ENCODE measurements at regions not wholly inside any gene's neighbourhood (a gene's known extent, or its start where the extent isn't known, plus 50 kb on each side); places are given as distances from the start of the nearest gene placed in this dataset.

DNA sequence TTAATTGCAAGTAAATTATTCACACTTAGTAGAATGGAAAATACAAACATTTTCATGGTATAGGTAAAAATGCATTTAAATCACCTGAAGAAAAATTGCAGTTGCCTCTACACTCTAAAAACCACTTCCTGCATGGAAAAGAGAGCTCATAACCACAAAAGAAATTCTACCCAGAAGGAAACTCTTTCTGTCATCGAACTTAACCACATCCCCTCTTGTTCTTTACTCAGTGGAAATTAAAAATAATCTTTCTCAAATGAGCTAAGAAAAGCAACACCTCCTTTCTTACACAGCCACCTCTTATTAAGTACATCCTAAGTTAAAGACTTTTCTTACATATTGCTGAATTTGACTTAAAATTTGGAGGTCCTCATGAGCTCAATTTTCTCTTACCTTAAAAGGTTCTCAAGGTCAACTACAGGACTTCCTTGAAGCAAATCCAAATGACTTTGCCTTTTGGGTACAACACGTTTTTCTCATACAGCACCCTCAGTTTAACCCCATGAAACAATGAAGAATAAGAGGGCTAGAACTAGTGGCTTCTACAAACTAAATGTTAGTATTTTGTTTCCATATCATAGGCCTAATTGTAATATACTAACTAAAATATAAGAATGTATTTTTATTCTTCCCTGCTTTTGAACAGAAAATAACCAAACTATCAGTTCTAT, 109.1 kb upstream of the CRIM1 start:
- Mint-ChIP-seq H3K9me3 (no peaks in the 10 kb centered on the region), H3K27me3 (ENCODE audit: low read depth, poor library complexity) (no peaks in the 10 kb centered on the region), H3K27ac (no peak overlapping the region), H3K4me3 (no peak overlapping the region), H3K4me1 (no peaks in the 10 kb centered on the region), H3K36me3 (ENCODE audit: low read depth) (no peaks in the 10 kb centered on the region)
- DNase-seq: no peak
- TF ChIP-seq, protein P1, sequence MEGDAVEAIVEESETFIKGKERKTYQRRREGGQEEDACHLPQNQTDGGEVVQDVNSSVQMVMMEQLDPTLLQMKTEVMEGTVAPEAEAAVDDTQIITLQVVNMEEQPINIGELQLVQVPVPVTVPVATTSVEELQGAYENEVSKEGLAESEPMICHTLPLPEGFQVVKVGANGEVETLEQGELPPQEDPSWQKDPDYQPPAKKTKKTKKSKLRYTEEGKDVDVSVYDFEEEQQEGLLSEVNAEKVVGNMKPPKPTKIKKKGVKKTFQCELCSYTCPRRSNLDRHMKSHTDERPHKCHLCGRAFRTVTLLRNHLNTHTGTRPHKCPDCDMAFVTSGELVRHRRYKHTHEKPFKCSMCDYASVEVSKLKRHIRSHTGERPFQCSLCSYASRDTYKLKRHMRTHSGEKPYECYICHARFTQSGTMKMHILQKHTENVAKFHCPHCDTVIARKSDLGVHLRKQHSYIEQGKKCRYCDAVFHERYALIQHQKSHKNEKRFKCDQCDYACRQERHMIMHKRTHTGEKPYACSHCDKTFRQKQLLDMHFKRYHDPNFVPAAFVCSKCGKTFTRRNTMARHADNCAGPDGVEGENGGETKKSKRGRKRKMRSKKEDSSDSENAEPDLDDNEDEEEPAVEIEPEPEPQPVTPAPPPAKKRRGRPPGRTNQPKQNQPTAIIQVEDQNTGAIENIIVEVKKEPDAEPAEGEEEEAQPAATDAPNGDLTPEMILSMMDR (IDR thresholded peaks at IDR 0.05): no peak

DNA sequence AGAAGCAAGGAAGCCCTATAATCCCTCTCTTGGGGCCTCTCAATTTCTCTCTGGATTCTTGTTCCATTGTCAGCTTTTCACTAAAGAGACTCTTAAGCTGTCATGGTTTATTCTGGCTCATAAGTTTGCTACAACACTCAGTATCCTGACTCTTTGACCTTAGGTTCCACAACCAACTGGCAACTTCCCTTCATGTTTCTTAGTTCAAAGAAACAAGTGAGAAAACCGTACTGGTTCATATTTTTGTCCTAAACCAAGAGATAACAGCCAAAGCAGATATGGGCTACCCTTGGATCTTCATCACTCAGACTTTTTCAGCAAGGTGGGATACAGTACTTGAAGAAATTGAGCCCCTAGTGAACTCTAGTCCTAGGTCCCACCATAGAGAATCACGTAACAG, 109.9 kb upstream of the CRIM1 start:
- TF ChIP-seq, protein P1 (IDR thresholded peaks at IDR 0.05): no peak

DNA sequence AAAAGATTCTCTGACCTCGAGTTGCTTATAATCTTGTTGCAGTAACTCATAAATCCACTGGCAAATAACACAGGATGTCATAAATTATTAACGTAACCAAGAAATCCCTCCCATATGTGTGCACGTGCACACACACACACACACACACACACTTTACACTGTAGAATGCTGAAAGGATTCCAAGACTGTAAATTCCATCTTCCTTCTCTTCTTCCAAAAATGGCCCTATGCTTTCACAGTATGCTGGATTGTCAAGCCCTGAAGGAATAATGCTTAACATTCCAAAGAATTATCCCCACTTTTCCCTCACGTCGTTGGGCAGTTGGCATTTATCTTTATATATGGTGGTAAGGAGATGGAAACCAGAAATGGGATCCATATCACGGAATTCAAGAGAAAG, 117.5 kb upstream of the CRIM1 start:
- no peaks in the 10 kb centered on the region for H3K27me3 Mint-ChIP-seq (ENCODE audit: low read depth, poor library complexity)
- peaks cover 12% of the 10 kb centered on the region for H3K4me1 Mint-ChIP-seq
- DNase-seq: no peak
- H3K27ac Mint-ChIP-seq: no peak overlapping the region
- H3K36me3 Mint-ChIP-seq (ENCODE audit: low read depth): no peaks in the 10 kb centered on the region
- no peak overlapping the region for H3K4me3 Mint-ChIP-seq
- no peaks in the 10 kb centered on the region for H3K9me3 Mint-ChIP-seq
- TF ChIP-seq, protein P1 (IDR thresholded peaks at IDR 0.05): no peak

More for the DNA sequence above, 109.9 kb upstream of the CRIM1 start:
- DNase-seq: no peak
- Mint-ChIP-seq H3K9me3 (no peaks in the 10 kb centered on the region), H3K27ac (no peak overlapping the region), H3K4me3 (no peak overlapping the region), H3K27me3 (ENCODE audit: low read depth, poor library complexity) (no peaks in the 10 kb centered on the region), H3K36me3 (ENCODE audit: low read depth) (no peaks in the 10 kb centered on the region), H3K4me1 (no peaks in the 10 kb centered on the region)

DNA sequence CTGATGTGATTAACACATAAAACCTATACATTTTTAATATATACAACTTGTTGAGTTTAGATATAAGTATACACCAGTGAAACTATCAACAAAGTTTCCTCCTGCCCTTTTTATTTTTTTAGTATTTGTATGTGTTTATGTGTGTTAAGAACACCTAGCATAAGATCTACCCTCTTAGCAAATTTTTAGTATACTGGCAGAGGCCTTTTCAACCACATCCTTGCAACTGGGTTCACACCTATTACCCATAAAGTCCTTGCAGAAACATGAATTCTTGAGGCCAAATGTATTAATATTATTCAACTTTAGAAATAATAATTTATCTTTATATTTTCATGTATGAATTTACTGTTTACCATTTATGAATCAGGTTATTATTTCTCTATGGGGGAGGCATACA, 119.7 kb upstream of the CRIM1 start:
- peaks cover 12% of the 10 kb centered on the region for H3K4me1 Mint-ChIP-seq
- no peak overlapping the region for H3K27ac Mint-ChIP-seq
- no peak for DNase-seq
- no peaks in the 10 kb centered on the region for H3K36me3 Mint-ChIP-seq (ENCODE audit: low read depth)
- TF ChIP-seq, protein P1 (IDR thresholded peaks at IDR 0.05): no peak
- no peak overlapping the region for H3K4me3 Mint-ChIP-seq
- H3K27me3 Mint-ChIP-seq (ENCODE audit: low read depth, poor library complexity): no peaks in the 10 kb centered on the region
- H3K9me3 Mint-ChIP-seq: no peaks in the 10 kb centered on the region

DNA sequence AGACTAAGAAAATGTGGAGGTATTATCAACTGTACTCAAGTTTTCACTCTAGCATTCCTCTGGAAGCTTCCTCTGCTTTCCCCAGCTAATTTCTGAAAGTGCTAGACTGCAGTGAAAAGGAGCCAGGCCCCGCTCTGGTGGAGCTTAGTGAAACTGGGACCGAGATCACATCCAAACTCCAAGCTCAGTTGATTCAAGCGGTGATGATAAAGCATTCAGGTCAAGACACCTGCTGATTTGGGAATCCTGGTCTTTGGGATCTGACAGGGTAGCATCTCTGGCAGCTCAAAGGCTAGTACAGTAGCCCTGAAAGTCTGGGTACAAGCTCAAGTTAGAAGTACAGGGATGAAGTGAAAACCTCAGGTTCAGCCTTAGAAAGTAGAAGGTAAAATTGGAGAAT, 120.2 kb upstream of the CRIM1 start:
- H3K4me3 Mint-ChIP-seq: no peak overlapping the region
- TF ChIP-seq, protein P1 (IDR thresholded peaks at IDR 0.05): no peak
- H3K4me1 Mint-ChIP-seq: peaks cover 10% of the 10 kb centered on the region
- H3K9me3 Mint-ChIP-seq: no peaks in the 10 kb centered on the region
- no peak overlapping the region for H3K27ac Mint-ChIP-seq
- no peaks in the 10 kb centered on the region for H3K27me3 Mint-ChIP-seq (ENCODE audit: low read depth, poor library complexity)
- H3K36me3 Mint-ChIP-seq (ENCODE audit: low read depth): no peaks in the 10 kb centered on the region
- DNase-seq: no peak

DNA sequence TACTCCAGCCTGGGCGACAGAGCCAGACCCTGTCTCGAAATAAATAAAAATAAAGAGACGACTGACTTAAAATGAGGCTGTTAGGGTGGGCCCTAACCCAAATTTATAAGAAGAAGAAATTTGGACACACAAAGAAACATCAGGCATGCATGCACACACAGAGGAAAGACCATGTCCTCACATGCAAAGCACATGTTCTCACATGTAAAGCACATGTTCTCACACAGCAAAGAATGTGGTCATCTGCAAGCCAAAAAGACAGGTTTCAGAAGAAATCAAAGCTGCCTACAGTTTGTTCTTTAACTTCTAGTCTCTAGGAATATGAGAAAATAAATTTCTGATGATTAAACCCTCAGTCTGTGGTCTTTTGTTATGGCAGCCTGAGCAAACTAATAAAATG, 132.3 kb upstream of the CRIM1 start:
- Mint-ChIP-seq H3K4me1 (no peaks in the 10 kb centered on the region), H3K9me3 (peaks cover under 1% of the 10 kb centered on the region), H3K36me3 (ENCODE audit: low read depth) (no peaks in the 10 kb centered on the region), H3K27me3 (ENCODE audit: low read depth, poor library complexity) (no peaks in the 10 kb centered on the region), H3K27ac (no peak overlapping the region), H3K4me3 (no peak overlapping the region)
- DNase-seq: no peak
- TF ChIP-seq, protein P1 (IDR thresholded peaks at IDR 0.05): no peak

Measured in nephron progenitor cell (in vitro differentiated cells).